Endothelial cell of umbilical vein (primary cell): ENCODE measurements at regions not wholly inside any gene's neighbourhood (a gene's known extent, or its start where the extent isn't known, plus 50 kb on each side); places are given as distances from the start of the nearest gene placed in this dataset.
A peak's percentile ranks its signal among the peaks of the same experiment; 100 is the strongest.

Experiments used
- BruUV-seq: library from RNA; stranded (reverse); fragments of 400-500 nt; replicated peaks from 2 replicates; lab custom pipeline; 2021; lab: Mats Ljungman, UMichigan
- CTCF ChIA-PET: fragments of 300-600, 350-600 bp; sonication (Branson Sonifier 250); formaldehyde crosslinking; loops from one replicate; lab custom pipeline; 2021; ENCODE audit warnings: antibody characterized with exemption, inconsistent platforms; lab: Charles Lee
- POLR2A ChIA-PET: fragments of 300-600, 350-600 bp; sonication (Branson Sonifier 250); formaldehyde crosslinking; loops from one replicate; lab custom pipeline; 2021; ENCODE audit warnings: antibody characterized with exemption, inconsistent platforms; lab: Charles Lee
- DNase-seq: peaks from one replicate; pipeline ENCODE4 v3.0.0-alpha.2; 2011; ENCODE audit warnings: low read depth, low spot score
- FAIRE-seq: peaks from 2 replicates; lab custom pipeline; 2011; peaks lifted over from hg19 to GRCh38; lab: Jason Lieb, UNC
- H2AFZ ChIP-seq: 2 replicates; pipeline ENCODE4 v1.6.0; 2012; ENCODE audit warnings: low read depth, low read length, control low read depth, inconsistent platforms
- H3K27ac ChIP-seq: 2 replicates; pipeline ENCODE4 v1.5.1; 2011; ENCODE audit warnings: low read depth, mild to moderate bottlenecking, control low read depth, low read length, moderate library complexity; ENCODE audit not compliant: insufficient read depth
- H3K27me3 ChIP-seq, 2 experiments: 2 replicates each; pipeline versions ENCODE4 v1.6.0 to v1.6.1; 2011; ENCODE audit warnings: low read length in 2 of 2, mixed read lengths in 1 of 2; ENCODE audit not compliant: control insufficient read depth in 2 of 2, insufficient read depth in 2 of 2
- H3K36me3 ChIP-seq, 2 experiments: 2 replicates in 1 of 2; 3 replicates in 1 of 2; pipeline ENCODE4 v1.5.1; 2011; ENCODE audit warnings: low read length in 2 of 2, mild to moderate bottlenecking in 1 of 2, moderate library complexity in 1 of 2; ENCODE audit not compliant: control insufficient read depth in 2 of 2, insufficient read depth in 2 of 2; ENCODE audit errors: extremely low read depth in 1 of 2
- H3K4me1 ChIP-seq: 3 replicates; pipeline ENCODE4 v1.5.1; 2011; ENCODE audit warnings: mild to moderate bottlenecking, low read length; ENCODE audit not compliant: control insufficient read depth, insufficient read depth; ENCODE audit errors: extremely low read depth
- H3K4me2 ChIP-seq: 2 replicates; pipeline ENCODE4 v1.6.1; 2011; ENCODE audit warnings: low read length, control low read depth, mixed read lengths; ENCODE audit not compliant: insufficient read depth
- H3K4me3 ChIP-seq, 3 experiments: fragments of 200-600 bp in 1 of 3; sonication (generic), shearing (Covaris generic) in 1 of 3; replicated peaks in 1 of 3; 2 replicates each; pipeline ENCODE4 v1.5.1; 2011 to 2016; ENCODE audit warnings: control low read depth in 3 of 3, low read length in 3 of 3, mild to moderate bottlenecking in 2 of 3, inconsistent platforms in 1 of 3, low read depth in 1 of 3, moderate library complexity in 1 of 3; ENCODE audit not compliant: insufficient read depth in 1 of 3
- H3K79me2 ChIP-seq: 2 replicates; pipeline ENCODE4 v1.6.0; 2012; ENCODE audit warnings: low read length, inconsistent platforms; ENCODE audit not compliant: control insufficient read depth, insufficient read depth
- H3K9ac ChIP-seq: replicated peaks from 2 replicates; pipeline ENCODE3; 2011; ENCODE audit warnings: low read length, control low read depth; ENCODE audit not compliant: insufficient read depth; ENCODE audit errors: extremely low read depth
- H3K9me1 ChIP-seq: replicated peaks from 3 replicates; pipeline ENCODE4 v1.6.0; 2011; ENCODE audit warnings: mild to moderate bottlenecking, low read length; ENCODE audit not compliant: control insufficient read depth, insufficient read depth; ENCODE audit errors: extremely low read depth
- H3K9me3 ChIP-seq: replicated peaks from 2 replicates; pipeline ENCODE4 v1.5.1; 2012; ENCODE audit warnings: low read length, inconsistent platforms; ENCODE audit not compliant: control insufficient read depth, insufficient read depth
- H4K20me1 ChIP-seq: replicated peaks from 2 replicates; pipeline ENCODE3; 2011; ENCODE audit warnings: mild to moderate bottlenecking, low read length; ENCODE audit not compliant: control insufficient read depth, insufficient read depth; ENCODE audit errors: extremely low read depth
- CTCF ChIP-seq, 2 donors: IDR thresholded peaks; 1 replicate in 1 of 2; 2 replicates in 1 of 2; pipeline ENCODE4 v1.5.1; 2011; ENCODE audit warnings: low read length in 2 of 2, mild to moderate bottlenecking in 2 of 2, moderate library complexity in 2 of 2, control low read depth in 1 of 2, inconsistent platforms in 1 of 2, low read depth in 1 of 2; ENCODE audit not compliant: insufficient read depth in 1 of 2; ENCODE audit errors: extremely low read depth in 1 of 2
- EZH2 ChIP-seq: IDR thresholded peaks from 2 replicates; pipeline ENCODE4 v1.6.1; 2012; ENCODE audit warnings: borderline replicate concordance, low read depth, mild to moderate bottlenecking, moderate library complexity, low read length, inconsistent platforms; ENCODE audit not compliant: severe bottlenecking
- FOS ChIP-seq: IDR thresholded peaks from 2 replicates; pipeline ENCODE4 v1.6.1; 2011; ENCODE audit warnings: mild to moderate bottlenecking, low read length, moderate library complexity, borderline replicate concordance; ENCODE audit not compliant: insufficient read depth
- GATA2 ChIP-seq: IDR thresholded peaks from 2 replicates; pipeline ENCODE4 v1.7.0; 2011; ENCODE audit warnings: low read depth, mild to moderate bottlenecking, moderate library complexity, mixed read lengths, low read length; ENCODE audit not compliant: insufficient read length, insufficient read depth
- JUN ChIP-seq: IDR thresholded peaks from 2 replicates; pipeline ENCODE4 v1.6.1; 2011; ENCODE audit warnings: borderline replicate concordance, low read depth; ENCODE audit not compliant: insufficient read length, insufficient read depth
- MYC ChIP-seq: IDR thresholded peaks from one replicate; pipeline ENCODE4 v1.6.1; 2011; ENCODE audit warnings: mild to moderate bottlenecking, low read depth, low read length
- POLR2A ChIP-seq: IDR thresholded peaks from 2 replicates; pipeline ENCODE4 v1.6.1; 2012; ENCODE audit warnings: low read depth, mild to moderate bottlenecking, control low read depth, low read length
- POLR2AphosphoS5 ChIP-seq: IDR thresholded peaks from 2 replicates; pipeline ENCODE4 v1.6.1; 2012; ENCODE audit warnings: low read depth, mild to moderate bottlenecking, control low read depth, low read length, moderate library complexity; ENCODE audit not compliant: insufficient read depth
- dilution Hi-C: fragments of 300-500 bp; cut with MboI; formaldehyde crosslinking; loops from one replicate; pipeline ENCODE4 v1.15.0; 2019; ENCODE audit warnings: low sequenced_read_pairs; ENCODE audit not compliant: extremely low pct_ligation_motif_present
- intact Hi-C: fragments of 100-400 bp; cut with micrococcal nuclease; formaldehyde crosslinking; loops from one replicate; pipeline ENCODE4 v1.10.0; 2022
- TF ChIP-seq, protein P1 (sequence below): IDR thresholded peaks from 2 replicates; pipeline ENCODE4 v1.6.1; 2011; ENCODE audit not compliant: insufficient read depth, insufficient read length

- Histone ChIP-seq H2AFZ (peak overlapping the region; percentile 42), H3K36me3 (no peaks in the 10 kb centered on the region), H3K9ac (peak overlapping the region; percentile 52), H3K4me3 (no peak overlapping the region), H4K20me1 (no peaks in the 10 kb centered on the region), H3K9me1 (no peaks in the 10 kb centered on the region), H3K4me2 (peak overlapping the region; percentile 60), H3K79me2 (no peaks in the 10 kb centered on the region), H3K4me1 (peaks cover 33% of the 10 kb centered on the region), H3K27ac (peak overlapping the region; percentile 60), H3K27me3 (no peaks in the 10 kb centered on the region), H3K9me3 (no peaks in the 10 kb centered on the region)
- intact Hi-C loops: loop anchor here (2.0 to 10.0 kb wide), 3 partner anchors 146 to 334 kb away; partner anchors contain the start of gene FGGY
- ChIA-PET CTCF (interaction anchor here (0.7 to 2.0 kb wide), 9 partner anchors 8 to 608 kb away, joined by 3 to 6 read pairs (median 4); no protein-coding TSS in a partner anchor), POLR2A (interaction anchor here (0.6 kb wide), 1 partner anchor 173 kb away, joined by 3 read pairs; no protein-coding TSS in a partner anchor)
- TF ChIP-seq GATA2 (peak; percentile 36), MYC (no peak), CTCF (IDR thresholded peaks at IDR 0.05; ENCODE audit: extremely low read depth in 1 of 2, insufficient read depth in 1 of 2, low read depth in 1 of 2, low read length in 2 of 2) (no peak), POLR2AphosphoS5 (peak; percentile 69), JUN (peak; percentile 45), FOS (peak; percentile 98), POLR2A (no peak), EZH2 (no peak)
- TF ChIP-seq, protein P1, sequence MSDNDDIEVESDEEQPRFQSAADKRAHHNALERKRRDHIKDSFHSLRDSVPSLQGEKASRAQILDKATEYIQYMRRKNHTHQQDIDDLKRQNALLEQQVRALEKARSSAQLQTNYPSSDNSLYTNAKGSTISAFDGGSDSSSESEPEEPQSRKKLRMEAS: no peak
- FAIRE-seq (peak; percentile 84), DNase-seq (peak; percentile 89)
- dilution Hi-C loops: no loop called here
- BruUV-seq: no TSS peak
Measured at GRCh38 chr1:59150577-59151386, 146.1 kb upstream of the FGGY start.
